Endothelial cell of umbilical vein (primary cell): ENCODE measurements at regions not wholly inside any gene's neighbourhood (a gene's known extent, or its start where the extent isn't known, plus 50 kb on each side); places are given as distances from the start of the nearest gene placed in this dataset.

ENCODE experiments used
- BruUV-seq: library from RNA; stranded (reverse); fragments of 400-500 nt; replicated peaks from 2 replicates; lab custom pipeline; 2021; lab: Mats Ljungman, UMichigan
- CTCF ChIA-PET: fragments of 300-600, 350-600 bp; sonication (Branson Sonifier 250); formaldehyde crosslinking; loops from one replicate; lab custom pipeline; 2021; ENCODE audit warnings: antibody characterized with exemption, inconsistent platforms; lab: Charles Lee
- POLR2A ChIA-PET: fragments of 300-600, 350-600 bp; sonication (Branson Sonifier 250); formaldehyde crosslinking; loops from one replicate; lab custom pipeline; 2021; ENCODE audit warnings: antibody characterized with exemption, inconsistent platforms; lab: Charles Lee
- DNase-seq: peaks from one replicate; pipeline ENCODE4 v3.0.0-alpha.2; 2011; ENCODE audit warnings: low read depth, low spot score
- FAIRE-seq: peaks from 2 replicates; lab custom pipeline; 2011; peaks lifted over from hg19 to GRCh38; lab: Jason Lieb, UNC
- H2AFZ ChIP-seq: 2 replicates; pipeline ENCODE4 v1.6.0; 2012; ENCODE audit warnings: low read depth, low read length, control low read depth, inconsistent platforms
- H3K27ac ChIP-seq: 2 replicates; pipeline ENCODE4 v1.5.1; 2011; ENCODE audit warnings: low read depth, mild to moderate bottlenecking, control low read depth, low read length, moderate library complexity; ENCODE audit not compliant: insufficient read depth
- H3K27me3 ChIP-seq, 2 experiments: 2 replicates each; pipeline versions ENCODE4 v1.6.0 to v1.6.1; 2011; ENCODE audit warnings: low read length in 2 of 2, mixed read lengths in 1 of 2; ENCODE audit not compliant: control insufficient read depth in 2 of 2, insufficient read depth in 2 of 2
- H3K36me3 ChIP-seq, 2 experiments: 2 replicates in 1 of 2; 3 replicates in 1 of 2; pipeline ENCODE4 v1.5.1; 2011; ENCODE audit warnings: low read length in 2 of 2, mild to moderate bottlenecking in 1 of 2, moderate library complexity in 1 of 2; ENCODE audit not compliant: control insufficient read depth in 2 of 2, insufficient read depth in 2 of 2; ENCODE audit errors: extremely low read depth in 1 of 2
- H3K4me1 ChIP-seq: 3 replicates; pipeline ENCODE4 v1.5.1; 2011; ENCODE audit warnings: mild to moderate bottlenecking, low read length; ENCODE audit not compliant: control insufficient read depth, insufficient read depth; ENCODE audit errors: extremely low read depth
- H3K4me2 ChIP-seq: 2 replicates; pipeline ENCODE4 v1.6.1; 2011; ENCODE audit warnings: low read length, control low read depth, mixed read lengths; ENCODE audit not compliant: insufficient read depth
- H3K4me3 ChIP-seq, 3 experiments: fragments of 200-600 bp in 1 of 3; sonication (generic), shearing (Covaris generic) in 1 of 3; replicated peaks in 1 of 3; 2 replicates each; pipeline ENCODE4 v1.5.1; 2011 to 2016; ENCODE audit warnings: control low read depth in 3 of 3, low read length in 3 of 3, mild to moderate bottlenecking in 2 of 3, inconsistent platforms in 1 of 3, low read depth in 1 of 3, moderate library complexity in 1 of 3; ENCODE audit not compliant: insufficient read depth in 1 of 3
- H3K79me2 ChIP-seq: 2 replicates; pipeline ENCODE4 v1.6.0; 2012; ENCODE audit warnings: low read length, inconsistent platforms; ENCODE audit not compliant: control insufficient read depth, insufficient read depth
- H3K9ac ChIP-seq: replicated peaks from 2 replicates; pipeline ENCODE3; 2011; ENCODE audit warnings: low read length, control low read depth; ENCODE audit not compliant: insufficient read depth; ENCODE audit errors: extremely low read depth
- H3K9me1 ChIP-seq: replicated peaks from 3 replicates; pipeline ENCODE4 v1.6.0; 2011; ENCODE audit warnings: mild to moderate bottlenecking, low read length; ENCODE audit not compliant: control insufficient read depth, insufficient read depth; ENCODE audit errors: extremely low read depth
- H3K9me3 ChIP-seq: replicated peaks from 2 replicates; pipeline ENCODE4 v1.5.1; 2012; ENCODE audit warnings: low read length, inconsistent platforms; ENCODE audit not compliant: control insufficient read depth, insufficient read depth
- H4K20me1 ChIP-seq: replicated peaks from 2 replicates; pipeline ENCODE3; 2011; ENCODE audit warnings: mild to moderate bottlenecking, low read length; ENCODE audit not compliant: control insufficient read depth, insufficient read depth; ENCODE audit errors: extremely low read depth
- CTCF ChIP-seq, 2 donors: IDR thresholded peaks; 1 replicate in 1 of 2; 2 replicates in 1 of 2; pipeline ENCODE4 v1.5.1; 2011; ENCODE audit warnings: low read length in 2 of 2, mild to moderate bottlenecking in 2 of 2, moderate library complexity in 2 of 2, control low read depth in 1 of 2, inconsistent platforms in 1 of 2, low read depth in 1 of 2; ENCODE audit not compliant: insufficient read depth in 1 of 2; ENCODE audit errors: extremely low read depth in 1 of 2
- EZH2 ChIP-seq: IDR thresholded peaks from 2 replicates; pipeline ENCODE4 v1.6.1; 2012; ENCODE audit warnings: borderline replicate concordance, low read depth, mild to moderate bottlenecking, moderate library complexity, low read length, inconsistent platforms; ENCODE audit not compliant: severe bottlenecking
- FOS ChIP-seq: IDR thresholded peaks from 2 replicates; pipeline ENCODE4 v1.6.1; 2011; ENCODE audit warnings: mild to moderate bottlenecking, low read length, moderate library complexity, borderline replicate concordance; ENCODE audit not compliant: insufficient read depth
- GATA2 ChIP-seq: IDR thresholded peaks from 2 replicates; pipeline ENCODE4 v1.7.0; 2011; ENCODE audit warnings: low read depth, mild to moderate bottlenecking, moderate library complexity, mixed read lengths, low read length; ENCODE audit not compliant: insufficient read length, insufficient read depth
- JUN ChIP-seq: IDR thresholded peaks from 2 replicates; pipeline ENCODE4 v1.6.1; 2011; ENCODE audit warnings: borderline replicate concordance, low read depth; ENCODE audit not compliant: insufficient read length, insufficient read depth
- MYC ChIP-seq: IDR thresholded peaks from one replicate; pipeline ENCODE4 v1.6.1; 2011; ENCODE audit warnings: mild to moderate bottlenecking, low read depth, low read length
- POLR2AphosphoS5 ChIP-seq: IDR thresholded peaks from 2 replicates; pipeline ENCODE4 v1.6.1; 2012; ENCODE audit warnings: low read depth, mild to moderate bottlenecking, control low read depth, low read length, moderate library complexity; ENCODE audit not compliant: insufficient read depth
- dilution Hi-C: fragments of 300-500 bp; cut with MboI; formaldehyde crosslinking; loops from one replicate; pipeline ENCODE4 v1.15.0; 2019; ENCODE audit warnings: low sequenced_read_pairs; ENCODE audit not compliant: extremely low pct_ligation_motif_present
- intact Hi-C: fragments of 100-400 bp; cut with micrococcal nuclease; formaldehyde crosslinking; loops from one replicate; pipeline ENCODE4 v1.10.0; 2022

GRCh38 chr4:56251556-56251955, 135.7 kb downstream of the AASDH start:
- Histone ChIP-seq H3K36me3 (no peaks in the 10 kb centered on the region), H2AFZ (no peak overlapping the region), H3K4me1 (no peaks in the 10 kb centered on the region), H3K9me1 (no peaks in the 10 kb centered on the region), H3K27me3 (peaks cover 2% of the 10 kb centered on the region in 2 experiments), H3K9me3 (no peaks in the 10 kb centered on the region), H3K4me2 (no peak overlapping the region), H4K20me1 (no peaks in the 10 kb centered on the region), H3K27ac (no peak overlapping the region), H3K9ac (no peak overlapping the region), H3K79me2 (no peaks in the 10 kb centered on the region), H3K4me3 (no peak overlapping the region)
- ChIA-PET POLR2A (no interaction called here), CTCF (no interaction called here)
- TF ChIP-seq JUN (no peak), CTCF (IDR thresholded peaks at IDR 0.05; ENCODE audit: extremely low read depth in 1 of 2, insufficient read depth in 1 of 2, low read depth in 1 of 2, low read length in 2 of 2) (no peak), GATA2 (no peak), EZH2 (no peak), POLR2AphosphoS5 (no peak), MYC (no peak), FOS (no peak)
- DNase-seq (no peak), FAIRE-seq (no peak)
- dilution Hi-C loops (no loop called here), intact Hi-C loops (no loop called here)
- no TSS peak for BruUV-seq
